MCF 10A (cell line): ENCODE measurements at regions not wholly inside any gene's neighbourhood (a gene's known extent, or its start where the extent isn't known, plus 50 kb on each side); places are given as distances from the start of the nearest gene placed in this dataset.

Source experiments
- BruUV-seq: library from RNA; stranded (reverse); fragments of 400-500 nt; replicated peaks from 2 replicates; lab custom pipeline; 2021; lab: Mats Ljungman, UMichigan
- CTCF ChIA-PET: fragments of 300-600 bp; sonication (Branson Sonifier 250); formaldehyde crosslinking; extraction: SDS; loops from one replicate; lab custom pipeline; 2021; ENCODE audit warnings: antibody characterized with exemption, inconsistent platforms; lab: Yijun Ruan, JAX
- POLR2A ChIA-PET: fragments of 300-600, 350-650 bp; sonication (Branson Sonifier 250); formaldehyde crosslinking; extraction: SDS; loops from one replicate; lab custom pipeline; 2020; ENCODE audit warnings: antibody characterized with exemption, inconsistent platforms; lab: Yijun Ruan, JAX
- DNase-seq: peaks from one replicate; pipeline ENCODE4 v3.0.0-alpha.2; 2018; ENCODE audit not compliant: unreplicated experiment
- H3K27ac Mint-ChIP-seq: one replicate; pipeline ENCODE4 v1.8.0; 2022; ENCODE audit warnings: mild to moderate bottlenecking, low read depth, mixed read lengths; ENCODE audit not compliant: unreplicated experiment
- H3K27me3 Mint-ChIP-seq: one replicate; pipeline ENCODE4 v1.8.0; 2022; ENCODE audit warnings: mixed read lengths; ENCODE audit not compliant: insufficient read depth, unreplicated experiment
- H3K36me3 Mint-ChIP-seq: one replicate; pipeline ENCODE4 v1.8.0; 2022; ENCODE audit warnings: mild to moderate bottlenecking, moderate library complexity, mixed read lengths; ENCODE audit not compliant: insufficient read depth, unreplicated experiment
- H3K4me1 Mint-ChIP-seq: one replicate; pipeline ENCODE4 v1.8.0; 2022; ENCODE audit warnings: mixed read lengths; ENCODE audit not compliant: insufficient read depth, unreplicated experiment
- H3K4me3 Mint-ChIP-seq: one replicate; pipeline ENCODE4 v1.8.0; 2022; ENCODE audit warnings: mild to moderate bottlenecking, moderate library complexity, mixed read lengths; ENCODE audit not compliant: unreplicated experiment
- H3K9me3 Mint-ChIP-seq: one replicate; pipeline ENCODE4 v1.8.0; 2022; ENCODE audit warnings: mixed read lengths; ENCODE audit not compliant: unreplicated experiment
- CTCF ChIP-seq: fragments of 200-600 bp; IDR thresholded peaks from one replicate; pipeline ENCODE4 v1.8.0; 2022; ENCODE audit warnings: antibody characterized with exemption, mild to moderate bottlenecking; ENCODE audit not compliant: unreplicated experiment
- intact Hi-C: fragments of 100-400 bp; cut with micrococcal nuclease; formaldehyde crosslinking; loops from 2 replicates; pipeline ENCODE4 v1.14.1; 2022

GRCh38 chr5:143708672-143709071, 103.3 kb upstream of the HMHB1 start:
- CTCF ChIA-PET, result interaction anchor here (0.7 to 1.4 kb wide), 2 partner anchors 11 to 496 kb away, joined by 3 to 5 read pairs; no protein-coding TSS in a partner anchor
- no TSS peak for BruUV-seq

GRCh38 chr5:143707806-143708205, 104.2 kb upstream of the HMHB1 start:
- H3K4me3 Mint-ChIP-seq, result no peak overlapping the region
- DNase-seq, result peak; percentile 13
- intact Hi-C loops, result loop anchor here (10.0 kb wide), 1 partner anchor 117 kb away; no protein-coding TSS in a partner anchor
- ChIA-PET CTCF (interaction anchor here (1.4 kb wide), 1 partner anchor 10 kb away, joined by 5 read pairs; no protein-coding TSS in a partner anchor), POLR2A (no interaction called here)
- H3K9me3 Mint-ChIP-seq, result no peaks in the 10 kb centered on the region
- no peak overlapping the region for H3K27ac Mint-ChIP-seq
- peaks cover 9% of the 10 kb centered on the region for H3K4me1 Mint-ChIP-seq
- no TSS peak for BruUV-seq
- no peaks in the 10 kb centered on the region for H3K27me3 Mint-ChIP-seq
- no peaks in the 10 kb centered on the region for H3K36me3 Mint-ChIP-seq
- TF ChIP-seq CTCF, result no peak

More at GRCh38 chr5:143708672-143709071, 103.3 kb upstream of the HMHB1 start:
- Mint-ChIP-seq H3K36me3 (no peaks in the 10 kb centered on the region), H3K4me3 (no peak overlapping the region), H3K27me3 (no peaks in the 10 kb centered on the region), H3K27ac (no peak overlapping the region), H3K9me3 (no peaks in the 10 kb centered on the region), H3K4me1 (peaks cover 9% of the 10 kb centered on the region)
- TF ChIP-seq CTCF, result no peak
- no peak for DNase-seq
- POLR2A ChIA-PET, result interaction anchor here (0.9 kb wide), 1 partner anchor 79 kb away, joined by 3 read pairs; no protein-coding TSS in a partner anchor
- intact Hi-C loops, result loop anchor here (10.0 kb wide), 1 partner anchor 116 kb away; no protein-coding TSS in a partner anchor

GRCh38 chr5:143705381-143705780, 106.6 kb upstream of the HMHB1 start:
- BruUV-seq, result no TSS peak
- Mint-ChIP-seq H3K4me1 (peaks cover 9% of the 10 kb centered on the region), H3K27ac (no peak overlapping the region), H3K36me3 (no peaks in the 10 kb centered on the region), H3K9me3 (no peaks in the 10 kb centered on the region), H3K27me3 (no peaks in the 10 kb centered on the region), H3K4me3 (no peak overlapping the region)
- intact Hi-C loops, result loop anchor here (10.0 kb wide), 1 partner anchor 119 kb away; no protein-coding TSS in a partner anchor
- no peak for TF ChIP-seq CTCF
- DNase-seq, result no peak
- POLR2A ChIA-PET, result interaction anchor here (0.7 to 1.2 kb wide), 2 partner anchors 11 to 22 kb away, joined by 3 to 4 read pairs; no protein-coding TSS in a partner anchor
- CTCF ChIA-PET, result interaction anchor here (0.6 to 1.8 kb wide), 5 partner anchors 9 to 355 kb away, joined by 3 to 7 read pairs (median 4); no protein-coding TSS in a partner anchor

GRCh38 chr5:143703659-143704058, 108.3 kb upstream of the HMHB1 start:
- ChIA-PET POLR2A (no interaction called here), CTCF (interaction anchor here (0.7 kb wide), 2 partner anchors 21 to 1099 kb away, joined by 3 to 4 read pairs; no protein-coding TSS in a partner anchor)
- TF ChIP-seq CTCF, result no peak
- Mint-ChIP-seq H3K4me1 (peaks cover 9% of the 10 kb centered on the region), H3K4me3 (no peak overlapping the region), H3K36me3 (no peaks in the 10 kb centered on the region), H3K27ac (no peak overlapping the region), H3K27me3 (no peaks in the 10 kb centered on the region), H3K9me3 (no peaks in the 10 kb centered on the region)
- DNase-seq, result no peak
- no TSS peak for BruUV-seq
- intact Hi-C loops, result loop anchor here (10.0 kb wide), 1 partner anchor 121 kb away; no protein-coding TSS in a partner anchor
